ENCODE measurements at regions not wholly inside any gene's neighbourhood (a gene's known extent, or its start where the extent isn't known, plus 50 kb on each side); places are given as distances from the start of the nearest gene placed in this dataset.

DNA sequence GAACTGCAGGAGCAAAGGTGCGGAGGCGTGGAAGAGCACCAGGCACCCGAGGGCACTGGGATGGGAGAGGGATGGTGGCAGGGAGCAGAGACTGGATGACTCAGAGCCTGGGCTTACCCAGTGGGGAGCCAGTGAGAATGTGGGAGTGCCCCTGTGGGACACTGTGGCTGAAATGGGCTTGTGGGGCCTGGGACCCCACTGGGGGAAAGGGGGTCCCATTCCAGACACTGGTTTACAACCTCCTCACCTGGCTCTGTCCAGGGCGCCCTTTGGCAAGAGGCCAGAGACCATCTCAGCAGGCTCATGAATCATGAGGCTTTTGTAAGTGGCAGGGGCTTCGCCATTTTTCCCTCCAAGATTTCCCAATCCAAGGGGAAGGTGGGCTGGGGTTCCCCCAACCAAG lies 124.0 kb upstream of the MAFB start:
- Histone ChIP-seq H3K36me3 (ENCODE audit: control insufficient read depth in 2 of 2, extremely low read depth in 1 of 2, insufficient read depth in 2 of 2, low read length in 2 of 2) (no peaks in the 10 kb centered on the region), H3K4me2 (ENCODE audit: insufficient read depth, low read length) (no peak overlapping the region), H3K27ac (ENCODE audit: insufficient read depth, low read depth, low read length) (no peak overlapping the region), H3K9ac (replicated peaks; ENCODE audit: extremely low read depth, insufficient read depth, low read length) (no peak overlapping the region), H3K9me3 (replicated peaks; ENCODE audit: control insufficient read depth, insufficient read depth, low read length) (no peaks in the 10 kb centered on the region), H3K9me1 (replicated peaks; ENCODE audit: control insufficient read depth, extremely low read depth, insufficient read depth, low read length) (no peaks in the 10 kb centered on the region), H4K20me1 (replicated peaks; ENCODE audit: control insufficient read depth, extremely low read depth, insufficient read depth, low read length) (no peaks in the 10 kb centered on the region), H3K4me3 (replicated peaks in 1 of 3; ENCODE audit: insufficient read depth in 1 of 3, low read depth in 1 of 3, low read length in 3 of 3) (no peak overlapping the region), H2AFZ (ENCODE audit: low read depth, low read length) (no peak overlapping the region), H3K79me2 (ENCODE audit: control insufficient read depth, insufficient read depth, low read length) (no peaks in the 10 kb centered on the region), H3K27me3 (ENCODE audit: control insufficient read depth in 2 of 2, insufficient read depth in 2 of 2, low read length in 2 of 2) (no peaks in the 10 kb centered on the region), H3K4me1 (ENCODE audit: control insufficient read depth, extremely low read depth, insufficient read depth, low read length) (no peaks in the 10 kb centered on the region)
- dilution Hi-C loops (cut with MboI; ENCODE audit: extremely low pct_ligation_motif_present, low sequenced_read_pairs): no loop called here
- FAIRE-seq: no peak
- TF ChIP-seq MYC (IDR thresholded peaks at IDR 0.05; ENCODE audit: low read depth, low read length): no peak
- no peak for TF ChIP-seq FOS (IDR thresholded peaks at IDR 0.05; ENCODE audit: borderline replicate concordance, insufficient read depth, low read length)
- TF ChIP-seq JUN (IDR thresholded peaks at IDR 0.05; ENCODE audit: borderline replicate concordance, insufficient read depth, insufficient read length, low read depth): no peak
- no peak for TF ChIP-seq GATA2 (IDR thresholded peaks at IDR 0.05; ENCODE audit: insufficient read depth, insufficient read length, low read depth, low read length)
- TF ChIP-seq POLR2AphosphoS5 (IDR thresholded peaks at IDR 0.05; ENCODE audit: insufficient read depth, low read depth, low read length): no peak
- TF ChIP-seq, protein P1, sequence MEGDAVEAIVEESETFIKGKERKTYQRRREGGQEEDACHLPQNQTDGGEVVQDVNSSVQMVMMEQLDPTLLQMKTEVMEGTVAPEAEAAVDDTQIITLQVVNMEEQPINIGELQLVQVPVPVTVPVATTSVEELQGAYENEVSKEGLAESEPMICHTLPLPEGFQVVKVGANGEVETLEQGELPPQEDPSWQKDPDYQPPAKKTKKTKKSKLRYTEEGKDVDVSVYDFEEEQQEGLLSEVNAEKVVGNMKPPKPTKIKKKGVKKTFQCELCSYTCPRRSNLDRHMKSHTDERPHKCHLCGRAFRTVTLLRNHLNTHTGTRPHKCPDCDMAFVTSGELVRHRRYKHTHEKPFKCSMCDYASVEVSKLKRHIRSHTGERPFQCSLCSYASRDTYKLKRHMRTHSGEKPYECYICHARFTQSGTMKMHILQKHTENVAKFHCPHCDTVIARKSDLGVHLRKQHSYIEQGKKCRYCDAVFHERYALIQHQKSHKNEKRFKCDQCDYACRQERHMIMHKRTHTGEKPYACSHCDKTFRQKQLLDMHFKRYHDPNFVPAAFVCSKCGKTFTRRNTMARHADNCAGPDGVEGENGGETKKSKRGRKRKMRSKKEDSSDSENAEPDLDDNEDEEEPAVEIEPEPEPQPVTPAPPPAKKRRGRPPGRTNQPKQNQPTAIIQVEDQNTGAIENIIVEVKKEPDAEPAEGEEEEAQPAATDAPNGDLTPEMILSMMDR (IDR thresholded peaks at IDR 0.05; ENCODE audit: extremely low read depth in 1 of 2, insufficient read depth in 1 of 2, low read depth in 1 of 2, low read length in 2 of 2): no peak
- no peak for TF ChIP-seq EZH2 (IDR thresholded peaks at IDR 0.05; ENCODE audit: borderline replicate concordance, low read depth, low read length, severe bottlenecking)
- no peak for TF ChIP-seq POLR2A (IDR thresholded peaks at IDR 0.05; ENCODE audit: low read depth, low read length)
- no peak for TF ChIP-seq MAX (IDR thresholded peaks at IDR 0.05; ENCODE audit: insufficient read depth, insufficient read length)
- intact Hi-C loops (cut with micrococcal nuclease): no loop called here
- DNase-seq (ENCODE audit: low read depth, low spot score): no peak
- BruUV-seq (replicated peaks): no TSS peak
- CTCF ChIA-PET: no interaction called here
- POLR2A ChIA-PET: no interaction called here
